ENCODE measurements at regions not wholly inside any gene's neighbourhood (a gene's known extent, or its start where the extent isn't known, plus 50 kb on each side); places are given as distances from the start of the nearest gene placed in this dataset.

- TF ChIP-seq ZNF362 (tag by site-specific recombination; IDR thresholded peaks at IDR 0.05) (no peak), MZF1 (tag by site-specific recombination; IDR thresholded peaks at IDR 0.05; ENCODE audit: borderline replicate concordance) (no peak), ZNF23 (tag by site-specific recombination; IDR thresholded peaks at IDR 0.05; ENCODE audit: borderline replicate concordance) (no peak), ZNF501 (tag by site-specific recombination; IDR thresholded peaks at IDR 0.05) (no peak), ZFP41 (tag by site-specific recombination; IDR thresholded peaks at IDR 0.05; ENCODE audit: borderline replicate concordance) (no peak), OSR2 (tag by site-specific recombination; IDR thresholded peaks at IDR 0.05) (no peak), ZBTB21 (tag by site-specific recombination; IDR thresholded peaks at IDR 0.05) (no peak)
Observed at GRCh38 chr12:92268946-92269345, 123.3 kb upstream of the BTG1 start (continued).

- POLR2A ChIA-PET = no interaction called here
Observed at GRCh38 chr12:92261692-92262091, 116.0 kb upstream of the BTG1 start.

DNA sequence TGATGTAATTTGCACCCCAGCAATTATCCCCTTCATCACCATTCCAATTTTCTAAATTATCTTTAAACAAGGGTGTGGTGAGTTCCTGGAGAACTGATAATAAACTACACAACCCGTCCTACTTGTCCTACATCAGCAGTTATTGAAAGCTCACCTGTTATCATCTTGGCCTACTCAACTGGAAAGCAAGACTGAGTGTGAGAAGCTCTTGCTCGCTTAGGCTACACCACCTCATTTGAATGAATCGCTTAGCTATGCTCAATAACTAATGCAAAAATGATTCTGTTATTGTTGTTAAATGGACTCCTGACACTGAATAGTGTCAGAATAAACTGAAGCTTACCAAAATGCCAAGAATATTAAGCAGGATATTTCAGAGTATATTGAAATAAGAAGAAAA is 115.4 kb upstream of the BTG1 start:
- Histone ChIP-seq H3K4me3 (ENCODE audit: low read depth, low read length) (no peak overlapping the region), H3K36me3 (ENCODE audit: control insufficient read depth in 2 of 2, insufficient read depth in 1 of 2, low read length in 2 of 2) (no peaks in the 10 kb centered on the region), H3K27ac (ENCODE audit: extremely low read depth, low read depth, low read length) (no peak overlapping the region), H3K4me1 (ENCODE audit: control insufficient read depth, insufficient read depth, low read length) (no peaks in the 10 kb centered on the region), H3K9me3 (ENCODE audit: control insufficient read depth, insufficient read depth, low read depth, low read length) (no peaks in the 10 kb centered on the region)
- ChIA-PET POLR2A (no interaction called here), CTCF (interaction anchor here (1.2 kb wide), 1 partner anchor 50 kb away, joined by 3 read pairs; no protein-coding TSS in a partner anchor)
- TF ChIP-seq, protein P1, sequence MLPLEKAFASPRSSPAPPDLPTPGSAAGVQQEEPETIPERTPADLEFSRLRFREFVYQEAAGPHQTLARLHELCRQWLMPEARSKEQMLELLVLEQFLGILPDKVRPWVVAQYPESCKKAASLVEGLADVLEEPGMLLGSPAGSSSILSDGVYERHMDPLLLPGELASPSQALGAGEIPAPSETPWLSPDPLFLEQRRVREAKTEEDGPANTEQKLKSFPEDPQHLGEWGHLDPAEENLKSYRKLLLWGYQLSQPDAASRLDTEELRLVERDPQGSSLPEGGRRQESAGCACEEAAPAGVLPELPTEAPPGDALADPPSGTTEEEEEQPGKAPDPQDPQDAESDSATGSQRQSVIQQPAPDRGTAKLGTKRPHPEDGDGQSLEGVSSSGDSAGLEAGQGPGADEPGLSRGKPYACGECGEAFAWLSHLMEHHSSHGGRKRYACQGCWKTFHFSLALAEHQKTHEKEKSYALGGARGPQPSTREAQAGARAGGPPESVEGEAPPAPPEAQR (tag by site-specific recombination; IDR thresholded peaks at IDR 0.05) = no peak
- TF ChIP-seq ZSCAN16 (tag by site-specific recombination; IDR thresholded peaks at IDR 0.05) (no peak), ZNF121 (tag by site-specific recombination; IDR thresholded peaks at IDR 0.05) (no peak), ZNF114 (tag by site-specific recombination; IDR thresholded peaks at IDR 0.05) (no peak), ZNF132 (tag by site-specific recombination; IDR thresholded peaks at IDR 0.05; ENCODE audit: borderline replicate concordance) (no peak), REPIN1 (tag by site-specific recombination; IDR thresholded peaks at IDR 0.05; ENCODE audit: low read depth) (no peak), OSR2 (tag by site-specific recombination; IDR thresholded peaks at IDR 0.05) (no peak), AEBP2 (tag by site-specific recombination; IDR thresholded peaks at IDR 0.05; ENCODE audit: borderline replicate concordance) (no peak), ZBTB17 (tag by site-specific recombination; IDR thresholded peaks at IDR 0.05) (no peak), KLF17 (tag by site-specific recombination; IDR thresholded peaks at IDR 0.05) (no peak), ZNF707 (tag by site-specific recombination; IDR thresholded peaks at IDR 0.05) (no peak)
- TF ChIP-seq, protein P2, sequence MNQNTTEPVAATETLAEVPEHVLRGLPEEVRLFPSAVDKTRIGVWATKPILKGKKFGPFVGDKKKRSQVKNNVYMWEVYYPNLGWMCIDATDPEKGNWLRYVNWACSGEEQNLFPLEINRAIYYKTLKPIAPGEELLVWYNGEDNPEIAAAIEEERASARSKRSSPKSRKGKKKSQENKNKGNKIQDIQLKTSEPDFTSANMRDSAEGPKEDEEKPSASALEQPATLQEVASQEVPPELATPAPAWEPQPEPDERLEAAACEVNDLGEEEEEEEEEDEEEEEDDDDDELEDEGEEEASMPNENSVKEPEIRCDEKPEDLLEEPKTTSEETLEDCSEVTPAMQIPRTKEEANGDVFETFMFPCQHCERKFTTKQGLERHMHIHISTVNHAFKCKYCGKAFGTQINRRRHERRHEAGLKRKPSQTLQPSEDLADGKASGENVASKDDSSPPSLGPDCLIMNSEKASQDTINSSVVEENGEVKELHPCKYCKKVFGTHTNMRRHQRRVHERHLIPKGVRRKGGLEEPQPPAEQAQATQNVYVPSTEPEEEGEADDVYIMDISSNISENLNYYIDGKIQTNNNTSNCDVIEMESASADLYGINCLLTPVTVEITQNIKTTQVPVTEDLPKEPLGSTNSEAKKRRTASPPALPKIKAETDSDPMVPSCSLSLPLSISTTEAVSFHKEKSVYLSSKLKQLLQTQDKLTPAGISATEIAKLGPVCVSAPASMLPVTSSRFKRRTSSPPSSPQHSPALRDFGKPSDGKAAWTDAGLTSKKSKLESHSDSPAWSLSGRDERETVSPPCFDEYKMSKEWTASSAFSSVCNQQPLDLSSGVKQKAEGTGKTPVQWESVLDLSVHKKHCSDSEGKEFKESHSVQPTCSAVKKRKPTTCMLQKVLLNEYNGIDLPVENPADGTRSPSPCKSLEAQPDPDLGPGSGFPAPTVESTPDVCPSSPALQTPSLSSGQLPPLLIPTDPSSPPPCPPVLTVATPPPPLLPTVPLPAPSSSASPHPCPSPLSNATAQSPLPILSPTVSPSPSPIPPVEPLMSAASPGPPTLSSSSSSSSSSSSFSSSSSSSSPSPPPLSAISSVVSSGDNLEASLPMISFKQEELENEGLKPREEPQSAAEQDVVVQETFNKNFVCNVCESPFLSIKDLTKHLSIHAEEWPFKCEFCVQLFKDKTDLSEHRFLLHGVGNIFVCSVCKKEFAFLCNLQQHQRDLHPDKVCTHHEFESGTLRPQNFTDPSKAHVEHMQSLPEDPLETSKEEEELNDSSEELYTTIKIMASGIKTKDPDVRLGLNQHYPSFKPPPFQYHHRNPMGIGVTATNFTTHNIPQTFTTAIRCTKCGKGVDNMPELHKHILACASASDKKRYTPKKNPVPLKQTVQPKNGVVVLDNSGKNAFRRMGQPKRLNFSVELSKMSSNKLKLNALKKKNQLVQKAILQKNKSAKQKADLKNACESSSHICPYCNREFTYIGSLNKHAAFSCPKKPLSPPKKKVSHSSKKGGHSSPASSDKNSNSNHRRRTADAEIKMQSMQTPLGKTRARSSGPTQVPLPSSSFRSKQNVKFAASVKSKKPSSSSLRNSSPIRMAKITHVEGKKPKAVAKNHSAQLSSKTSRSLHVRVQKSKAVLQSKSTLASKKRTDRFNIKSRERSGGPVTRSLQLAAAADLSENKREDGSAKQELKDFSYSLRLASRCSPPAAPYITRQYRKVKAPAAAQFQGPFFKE (tag by site-specific recombination; IDR thresholded peaks at IDR 0.05; ENCODE audit: borderline replicate concordance) = no peak

More at GRCh38 chr12:92261692-92262091, 116.0 kb upstream of the BTG1 start:
- no peak overlapping the region for H3K4me3 ChIP-seq (ENCODE audit: low read depth, low read length)
- no peaks in the 10 kb centered on the region for H3K36me3 ChIP-seq (ENCODE audit: control insufficient read depth in 2 of 2, insufficient read depth in 1 of 2, low read length in 2 of 2)
- no peaks in the 10 kb centered on the region for H3K9me3 ChIP-seq (ENCODE audit: control insufficient read depth, insufficient read depth, low read depth, low read length)
- H3K27ac ChIP-seq (ENCODE audit: extremely low read depth, low read depth, low read length) = no peak overlapping the region
- TF ChIP-seq ZNF830 (tag by site-specific recombination; IDR thresholded peaks at IDR 0.05; ENCODE audit: low read depth) = no peak
- TF ChIP-seq ZBTB8A (tag by site-specific recombination; IDR thresholded peaks at IDR 0.05) = no peak
- TF ChIP-seq, protein P3, sequence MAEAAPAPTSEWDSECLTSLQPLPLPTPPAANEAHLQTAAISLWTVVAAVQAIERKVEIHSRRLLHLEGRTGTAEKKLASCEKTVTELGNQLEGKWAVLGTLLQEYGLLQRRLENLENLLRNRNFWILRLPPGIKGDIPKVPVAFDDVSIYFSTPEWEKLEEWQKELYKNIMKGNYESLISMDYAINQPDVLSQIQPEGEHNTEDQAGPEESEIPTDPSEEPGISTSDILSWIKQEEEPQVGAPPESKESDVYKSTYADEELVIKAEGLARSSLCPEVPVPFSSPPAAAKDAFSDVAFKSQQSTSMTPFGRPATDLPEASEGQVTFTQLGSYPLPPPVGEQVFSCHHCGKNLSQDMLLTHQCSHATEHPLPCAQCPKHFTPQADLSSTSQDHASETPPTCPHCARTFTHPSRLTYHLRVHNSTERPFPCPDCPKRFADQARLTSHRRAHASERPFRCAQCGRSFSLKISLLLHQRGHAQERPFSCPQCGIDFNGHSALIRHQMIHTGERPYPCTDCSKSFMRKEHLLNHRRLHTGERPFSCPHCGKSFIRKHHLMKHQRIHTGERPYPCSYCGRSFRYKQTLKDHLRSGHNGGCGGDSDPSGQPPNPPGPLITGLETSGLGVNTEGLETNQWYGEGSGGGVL (tag by site-specific recombination; IDR thresholded peaks at IDR 0.05) = no peak
- TF ChIP-seq ZNF114 (tag by site-specific recombination; IDR thresholded peaks at IDR 0.05) = no peak
- TF ChIP-seq ZSCAN23 (tag by site-specific recombination; IDR thresholded peaks at IDR 0.05) = no peak
- H3K4me1 ChIP-seq (ENCODE audit: control insufficient read depth, insufficient read depth, low read length) = no peaks in the 10 kb centered on the region
- CTCF ChIA-PET = no interaction called here
